H9 (cell line): ENCODE measurements at regions not wholly inside any gene's neighbourhood (a gene's known extent, or its start where the extent isn't known, plus 50 kb on each side); places are given as distances from the start of the nearest gene placed in this dataset.

Source experiments
- DNase-seq: peaks from one replicate; pipeline ENCODE4 v3.0.0-alpha.2; 2017
- H2AFZ ChIP-seq: one replicate; pipeline ENCODE4 v1.6.1; 2013; ENCODE audit warnings: mild to moderate bottlenecking, low read length, control low read depth, moderate library complexity
- H2AK5ac ChIP-seq: 2 replicates; pipeline ENCODE4 v1.6.1; 2013; ENCODE audit warnings: low read length, control low read depth, mixed read lengths; ENCODE audit not compliant: insufficient read length
- H2BK120ac ChIP-seq: one replicate; pipeline ENCODE4 v1.6.1; 2013; ENCODE audit warnings: low read depth, mild to moderate bottlenecking, low read length, control low read depth, inconsistent platforms; ENCODE audit not compliant: poor library complexity, severe bottlenecking
- H2BK12ac ChIP-seq: 2 replicates; pipeline ENCODE4 v1.6.1; 2013; ENCODE audit warnings: low read length, control low read depth, mixed read lengths, low read depth; ENCODE audit not compliant: insufficient read length
- H2BK15ac ChIP-seq: 2 replicates; pipeline ENCODE4 v1.6.1; 2013; ENCODE audit warnings: low read depth, low read length, control low read depth
- H2BK20ac ChIP-seq: one replicate; pipeline ENCODE4 v1.6.1; 2013; ENCODE audit warnings: low read depth, mild to moderate bottlenecking, low read length, control low read depth, inconsistent platforms; ENCODE audit not compliant: poor library complexity, severe bottlenecking
- H2BK5ac ChIP-seq: 2 replicates; pipeline ENCODE4 v1.6.1; 2013; ENCODE audit warnings: low read length, control low read depth, mixed read lengths; ENCODE audit not compliant: insufficient read length
- H3K14ac ChIP-seq: 2 replicates; pipeline ENCODE4 v1.6.1; 2013; ENCODE audit warnings: low read length, control low read depth; ENCODE audit not compliant: insufficient read depth
- H3K18ac ChIP-seq: 2 replicates; pipeline ENCODE4 v1.6.1; 2013; ENCODE audit warnings: low read depth, mild to moderate bottlenecking, mixed read lengths, low read length, control low read depth; ENCODE audit not compliant: insufficient read length
- H3K23ac ChIP-seq: 2 replicates; pipeline ENCODE4 v1.6.1; 2013; ENCODE audit warnings: low read length, control low read depth, mixed read lengths, low read depth; ENCODE audit not compliant: insufficient read length
- H3K23me2 ChIP-seq: 2 replicates; pipeline ENCODE4 v1.6.1; 2013; ENCODE audit warnings: low read depth, mild to moderate bottlenecking, mixed read lengths, low read length, control low read depth; ENCODE audit not compliant: insufficient read length, poor library complexity, severe bottlenecking
- H3K27ac ChIP-seq: 2 replicates; pipeline ENCODE4 v1.5.1; 2013; ENCODE audit warnings: low read length, control low read depth, mixed read lengths, low read depth; ENCODE audit not compliant: insufficient read length
- H3K27me3 ChIP-seq: 2 replicates; pipeline ENCODE4 v1.6.1; 2013; ENCODE audit warnings: low read length, control low read depth, inconsistent platforms; ENCODE audit not compliant: insufficient read depth
- H3K4ac ChIP-seq: 2 replicates; pipeline ENCODE4 v1.6.1; 2013; ENCODE audit warnings: low read depth, mild to moderate bottlenecking, control low read depth, inconsistent platforms, low read length, moderate library complexity
- H3K4me1 ChIP-seq: 2 replicates; pipeline ENCODE4 v1.6.1; 2013; ENCODE audit warnings: low read length, control low read depth, inconsistent platforms; ENCODE audit not compliant: insufficient read depth
- H3K4me2 ChIP-seq: 2 replicates; pipeline ENCODE4 v1.6.1; 2013; ENCODE audit warnings: low read length, control low read depth, mixed read lengths; ENCODE audit not compliant: insufficient read length, insufficient read depth
- H3K56ac ChIP-seq: 2 replicates; pipeline ENCODE4 v1.6.1; 2013; ENCODE audit warnings: low read depth, mild to moderate bottlenecking, mixed read lengths, low read length, control low read depth; ENCODE audit not compliant: insufficient read length
- H3K79me1 ChIP-seq: 2 replicates; pipeline ENCODE4 v1.6.1; 2013; ENCODE audit warnings: low read depth, mild to moderate bottlenecking, moderate library complexity, low read length, control low read depth, inconsistent platforms; ENCODE audit not compliant: insufficient read depth, poor library complexity, severe bottlenecking
- H3K79me2 ChIP-seq: 2 replicates; pipeline ENCODE4 v1.6.1; 2013; ENCODE audit warnings: low read length, control low read depth, inconsistent platforms; ENCODE audit not compliant: insufficient read depth
- H3K9ac ChIP-seq: 2 replicates; pipeline ENCODE4 v1.6.1; 2013; ENCODE audit warnings: low read length, control low read depth, mixed read lengths; ENCODE audit not compliant: insufficient read length; ENCODE audit errors: extremely low read depth
- H3K9me3 ChIP-seq: one replicate; pipeline ENCODE4 v1.6.1; 2013; ENCODE audit warnings: low read depth, low read length, inconsistent platforms; ENCODE audit not compliant: control insufficient read depth
- H3T11ph ChIP-seq: one replicate; pipeline ENCODE4 v1.6.1; 2013; ENCODE audit warnings: mild to moderate bottlenecking, low read length, control low read depth, inconsistent platforms
- H4K20me1 ChIP-seq: one replicate; pipeline ENCODE4 v1.6.1; 2013; ENCODE audit not compliant: control insufficient read depth, insufficient read length, insufficient read depth
- H4K5ac ChIP-seq: 2 replicates; pipeline ENCODE4 v1.6.1; 2013; ENCODE audit warnings: low read depth, mild to moderate bottlenecking, mixed read lengths, low read length, control low read depth; ENCODE audit not compliant: insufficient read length
- H4K8ac ChIP-seq: replicated peaks from 2 replicates; pipeline ENCODE4 v1.6.1; 2013; ENCODE audit warnings: low read length, control low read depth, mixed read lengths, low read depth; ENCODE audit not compliant: insufficient read length
- H4K91ac ChIP-seq: 2 replicates; pipeline ENCODE4 v1.6.1; 2013; ENCODE audit warnings: low read depth, mild to moderate bottlenecking, moderate library complexity, mixed read lengths, low read length, control low read depth; ENCODE audit not compliant: insufficient read length
- H3K27ac Mint-ChIP-seq, 3 experiments: 2 replicates in 2 of 3; 3 replicates in 1 of 3; pipeline ENCODE4 v1.8.0; 2020 to 2021; ENCODE audit warnings: mixed read lengths in 3 of 3, mild to moderate bottlenecking in 1 of 3, moderate library complexity in 1 of 3
- H3K27me3 Mint-ChIP-seq: 2 replicates; pipeline ENCODE4 v1.8.0; 2021; ENCODE audit warnings: low read depth, mild to moderate bottlenecking, moderate library complexity, mixed read lengths
- H3K36me3 Mint-ChIP-seq, 3 experiments: 2 replicates in 2 of 3; 3 replicates in 1 of 3; pipeline ENCODE4 v1.8.0; 2020 to 2021; ENCODE audit warnings: low read depth in 3 of 3, mixed read lengths in 3 of 3; ENCODE audit not compliant: insufficient read depth in 1 of 3
- H3K4me1 Mint-ChIP-seq, 2 experiments: 2 replicates each; pipeline ENCODE4 v1.8.0; 2020; ENCODE audit warnings: mixed read lengths in 2 of 2
- H3K4me3 Mint-ChIP-seq, 2 experiments: 2 replicates in 1 of 2; 3 replicates in 1 of 2; pipeline ENCODE4 v1.8.0; 2020 to 2021; ENCODE audit warnings: mild to moderate bottlenecking in 2 of 2, mixed read lengths in 2 of 2, moderate library complexity in 1 of 2
- H3K9me3 Mint-ChIP-seq, 2 experiments: 2 replicates in 1 of 2; 3 replicates in 1 of 2; pipeline ENCODE4 v1.8.0; 2020; ENCODE audit warnings: mild to moderate bottlenecking in 2 of 2, mixed read lengths in 2 of 2, moderate library complexity in 1 of 2
- CTCF ChIP-seq: fragments of 200-600 bp; sonication (generic); conservative IDR thresholded peaks from 3 replicates; pipeline ENCODE4 v1.8.0; 2021; ENCODE audit warnings: antibody characterized with exemption, mild to moderate bottlenecking
- WGBS: extraction: QIAGEN DNeasy Blood & Tissue Kit; methylation state at CpG from one replicate; pipeline ENCODE4 v1.1.7; 2013; ENCODE audit warnings: missing lambda C conversion rate, low lambda C conversion rate, mixed read lengths; ENCODE audit not compliant: insufficient read length; ENCODE audit errors: extremely low coverage; 5-methylcytosine and 5-hydroxymethylcytosine counted together

- Histone ChIP-seq H4K5ac (no peak overlapping the region), H4K20me1 (no peaks in the 10 kb centered on the region), H3K79me2 (no peaks in the 10 kb centered on the region), H3K9ac (no peak overlapping the region), H3K56ac (no peak overlapping the region), H2BK20ac (no peak overlapping the region), H3K4me2 (no peak overlapping the region), H2AFZ (no peak overlapping the region), H3K18ac (no peak overlapping the region), H3K4me1 (no peaks in the 10 kb centered on the region), H2BK15ac (no peak overlapping the region), H3K4ac (no peak overlapping the region), H3K27ac (no peak overlapping the region), H3K9me3 (no peaks in the 10 kb centered on the region), H2BK120ac (no peak overlapping the region), H3K27me3 (no peaks in the 10 kb centered on the region), H3K23me2 (no peaks in the 10 kb centered on the region), H3K14ac (no peak overlapping the region), H2BK5ac (no peak overlapping the region), H3T11ph (no peak overlapping the region), H2BK12ac (no peak overlapping the region), H3K79me1 (no peaks in the 10 kb centered on the region), H4K8ac (no peak overlapping the region), H3K23ac (no peak overlapping the region), H2AK5ac (no peak overlapping the region), H4K91ac (no peak overlapping the region)
- no peak for DNase-seq
- Mint-ChIP-seq H3K9me3 (peaks cover 2 to 4% of the 10 kb centered on the region in 2 experiments; a peak in 3 of 5 replicates), H3K4me1 (peaks cover 15 to 20% of the 10 kb centered on the region in 2 experiments), H3K27me3 (no peaks in the 10 kb centered on the region), H3K27ac (no peak overlapping the region), H3K4me3 (no peak overlapping the region), H3K36me3 (peaks cover 0 to 12% (median 4%) of the 10 kb centered on the region in 3 experiments; a peak in 4 of 7 replicates)
- no peak for TF ChIP-seq CTCF
- no CpG with 5 or more reads among the region's 6 CpGs for WGBS
Observed at GRCh38 chr3:82462977-82463376, 701.5 kb upstream of the GBE1 start.
